Hematopoietic multipotent progenitor cell treated with erythropoietin and hydrocortisone succinate and interleukin-3 and kit ligand, for 15 days (in vitro differentiated cells): ENCODE measurements at regions not wholly inside any gene's neighbourhood (a gene's known extent, or its start where the extent isn't known, plus 50 kb on each side); places are given as distances from the start of the nearest gene placed in this dataset.

ENCODE experiments used
- DNase-seq: peaks from one replicate; pipeline ENCODE4 v3.0.0-alpha.2; 2015; ENCODE audit warnings: low spot score

GRCh38 chr13:63433546-63434150 is 2018.0 kb upstream of the PCDH20 start:
- DNase-seq: no peak

- no peak for DNase-seq
These were observed 2011.5 kb upstream of the PCDH20 start for GRCh38 chr13:63427170-63427569.

GRCh38 chr13:63425131-63425530 is 2009.5 kb upstream of the PCDH20 start:
- no peak for DNase-seq

GRCh38 chr13:63421123-63421522 is 2005.5 kb upstream of the PCDH20 start:
- DNase-seq: no peak

- DNase-seq: no peak
These were observed 2005.0 kb upstream of the PCDH20 start for GRCh38 chr13:63420685-63421084.

GRCh38 chr13:63414247-63414646 is 1998.6 kb upstream of the PCDH20 start:
- DNase-seq: no peak

GRCh38 chr13:63409791-63410351 is 1994.2 kb upstream of the PCDH20 start:
- no peak for DNase-seq

- no peak for DNase-seq
These were observed 1992.9 kb upstream of the PCDH20 start for GRCh38 chr13:63408331-63409189.

- no peak for DNase-seq
These were observed 1988.1 kb upstream of the PCDH20 start for GRCh38 chr13:63403733-63404132.

GRCh38 chr13:63396746-63397145 is 1981.1 kb upstream of the PCDH20 start:
- DNase-seq: no peak

GRCh38 chr13:63393112-63393511 is 1977.5 kb upstream of the PCDH20 start:
- DNase-seq: no peak

- no peak for DNase-seq
These were observed 1974.1 kb upstream of the PCDH20 start for GRCh38 chr13:63389756-63390155.

GRCh38 chr13:63381078-63381859 is 1965.6 kb upstream of the PCDH20 start:
- DNase-seq: no peak

GRCh38 chr13:63377986-63378385 is 1962.3 kb upstream of the PCDH20 start:
- DNase-seq: no peak

GRCh38 chr13:63370101-63370500 is 1954.5 kb upstream of the PCDH20 start:
- no peak for DNase-seq

GRCh38 chr13:63367522-63368198 is 1952.0 kb upstream of the PCDH20 start:
- no peak for DNase-seq

GRCh38 chr13:63364159-63364558 is 1948.5 kb upstream of the PCDH20 start:
- no peak for DNase-seq

GRCh38 chr13:63351533-63351932 is 1935.9 kb upstream of the PCDH20 start:
- DNase-seq: no peak

GRCh38 chr13:63351081-63351480 is 1935.4 kb upstream of the PCDH20 start:
- DNase-seq: no peak

GRCh38 chr13:63345835-63346234 is 1930.2 kb upstream of the PCDH20 start:
- no peak for DNase-seq

- DNase-seq: no peak
These were observed 1929.1 kb upstream of the PCDH20 start for GRCh38 chr13:63344711-63345110.

- DNase-seq: no peak
These were observed 1922.3 kb upstream of the PCDH20 start for GRCh38 chr13:63337921-63338320.
